Right lobe of liver (tissue), 6 donors: ENCODE measurements at regions not wholly inside any gene's neighbourhood (a gene's known extent, or its start where the extent isn't known, plus 50 kb on each side); places are given as distances from the start of the nearest gene placed in this dataset.
A peak's percentile ranks its signal among the peaks of the same experiment; 100 is the strongest.

ENCODE experiments used
- ATAC-seq, 4 donors: fragments of 200-7000 bp; cut with Tn5 transposase; one replicate each; pipeline ENCODE4 v1.9.1; 2020; ENCODE audit warnings: mild to moderate bottlenecking in 4 of 4, moderate library complexity in 4 of 4
- DNase-seq, 3 donors: peaks; one replicate each; pipeline ENCODE4 v3.0.0-alpha.2; 2020
- H3K27ac ChIP-seq, 3 donors: fragments of 200-600 bp; one replicate each; pipeline ENCODE4 v1.8.0; 2022
- H3K27me3 ChIP-seq, 2 donors: fragments of 200-600 bp; one replicate each; pipeline ENCODE4 v1.8.0; 2022
- H3K36me3 ChIP-seq, 4 donors: fragments of 200-600 bp; sonication (generic) in 1 of 4; one replicate each; pipeline versions ENCODE4 v1.5.1 to v1.8.0; 2017 to 2022; ENCODE audit warnings: control low read depth in 1 of 4
- H3K4me1 ChIP-seq, 4 donors: fragments of 200-600 bp; sonication (generic) in 1 of 4; one replicate each; pipeline versions ENCODE4 v1.5.1 to v1.8.0; 2017 to 2022; ENCODE audit warnings: control low read depth in 1 of 4
- H3K4me3 ChIP-seq, 3 donors: fragments of 200-600 bp; one replicate each; pipeline ENCODE4 v1.8.0; 2022
- H3K9me3 ChIP-seq, 4 donors: fragments of 200-600 bp; sonication (generic) in 1 of 4; one replicate each; pipeline versions ENCODE4 v1.5.1 to v1.8.0; 2017 to 2022; ENCODE audit warnings: control low read depth in 1 of 4
- CTCF ChIP-seq, 4 donors: fragments of 200-600 bp in 3 of 4; fragments of 450-650 bp in 1 of 4; IDR thresholded peaks; one replicate each; pipeline versions ENCODE4 v1.5.1 to v1.8.0; 2016 to 2022; ENCODE audit warnings: antibody characterized with exemption in 4 of 4, mild to moderate bottlenecking in 2 of 4
- POLR2A ChIP-seq: fragments of 450-650 bp; IDR thresholded peaks from one replicate; pipeline ENCODE4 v1.6.1; 2017; ENCODE audit warnings: antibody characterized with exemption, mild to moderate bottlenecking
- WGBS: methylation state at CpG from one replicate; pipeline ENCODE4 v1.1.6; 2018; ENCODE audit warnings: low coverage, low lambda C conversion rate; ENCODE audit not compliant: insufficient coverage; ENCODE audit errors: missing lambda C conversion rate; 5-methylcytosine and 5-hydroxymethylcytosine counted together
- intact Hi-C, 2 donors: fragments of 100-400 bp; cut with DNase I; formaldehyde crosslinking; loops; one replicate each; pipeline versions ENCODE4 v1.11.2 to v1.14.1; 2022
- donor health status: DM: no; HTN: yes; CAD: no.
- donor health status: DM: no; HTN: no; CAD: no.
- donor health status: DM: no; HTN: no; CAD: no.
- donor health status: DM: no; HTN: yes; CAD: no.
- donor health status: DM: no; HTN: yes; CAD: no.

DNA sequence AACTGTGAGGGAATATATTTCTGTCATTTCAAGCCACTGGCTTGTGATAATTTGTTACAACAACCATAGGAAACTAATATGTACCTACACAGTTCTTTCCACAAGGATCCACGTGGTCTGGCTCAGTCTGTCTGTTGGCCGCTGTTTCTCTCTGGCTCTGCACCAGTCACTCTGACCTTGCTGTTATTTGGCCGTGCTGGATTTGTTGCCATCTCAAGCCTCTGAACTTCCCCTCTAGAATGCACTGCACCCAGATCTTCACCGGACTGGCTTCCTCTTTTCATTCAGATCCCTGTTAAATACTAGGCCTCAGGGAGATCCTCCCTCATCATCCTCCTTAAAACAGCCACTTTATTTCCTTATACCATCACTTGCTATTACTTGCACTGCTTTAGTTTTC lies 446.8 kb downstream of the TFAP2B start:
- DNase-seq = peak in 1 of 3 donors; percentile 47
- WGBS = 59% methylated on average over 3 of the region's 4 CpGs
- Histone ChIP-seq H3K4me3 (no peak overlapping the region), H3K27ac (no peak overlapping the region), H3K9me3 (no peaks in the 10 kb centered on the region), H3K27me3 (no peaks in the 10 kb centered on the region), H3K4me1 (no peaks in the 10 kb centered on the region), H3K36me3 (no peaks in the 10 kb centered on the region)
- TF ChIP-seq POLR2A = no peak
- no peak for TF ChIP-seq CTCF (IDR thresholded peaks at IDR 0.05)
- intact Hi-C loops = no loop called here
- peak; percentile 41 to 75 (median 52) for ATAC-seq

GRCh38 chr6:51266604-51267003 lies 447.9 kb downstream of the TFAP2B start:
- Histone ChIP-seq H3K9me3 (no peaks in the 10 kb centered on the region), H3K27me3 (no peaks in the 10 kb centered on the region), H3K27ac (no peak overlapping the region), H3K36me3 (no peaks in the 10 kb centered on the region), H3K4me1 (no peaks in the 10 kb centered on the region), H3K4me3 (no peak overlapping the region)
- intact Hi-C loops = no loop called here
- DNase-seq (no peak), ATAC-seq (no peak)
- 38% methylated on average over 1 of the region's 1 CpG for WGBS
- TF ChIP-seq CTCF (IDR thresholded peaks at IDR 0.05) (no peak), POLR2A (no peak)

GRCh38 chr6:51268666-51269065 lies 450.0 kb downstream of the TFAP2B start:
- Histone ChIP-seq H3K27me3 (no peaks in the 10 kb centered on the region), H3K36me3 (no peaks in the 10 kb centered on the region), H3K9me3 (no peaks in the 10 kb centered on the region), H3K4me3 (no peak overlapping the region), H3K27ac (no peak overlapping the region), H3K4me1 (no peaks in the 10 kb centered on the region)
- intact Hi-C loops = no loop called here
- ATAC-seq (no peak), DNase-seq (no peak)
- WGBS = 57% methylated on average over 4 of the region's 4 CpGs
- TF ChIP-seq CTCF (IDR thresholded peaks at IDR 0.05) = no peak
- no peak for TF ChIP-seq POLR2A

DNA sequence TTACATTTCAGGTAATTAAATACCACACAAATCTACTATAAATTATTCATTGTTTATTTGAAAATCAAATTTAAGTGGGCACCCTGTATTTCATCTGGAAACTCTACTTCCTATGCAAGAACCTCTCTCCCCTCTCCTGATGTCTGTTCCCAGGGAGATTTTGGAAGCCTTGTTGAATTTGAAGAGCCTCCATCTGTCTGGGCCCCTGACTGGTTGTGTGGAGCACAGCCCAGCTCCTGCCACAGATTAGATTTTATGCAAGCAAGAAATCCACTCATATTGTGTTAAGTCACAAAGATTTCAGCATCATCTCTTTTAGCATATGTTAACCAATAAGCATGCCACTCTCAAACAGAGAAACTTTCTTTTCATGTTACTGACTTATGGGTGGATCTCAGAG lies 451.2 kb downstream of the TFAP2B start:
- ATAC-seq (no peak), DNase-seq (no peak)
- Histone ChIP-seq H3K4me3 (no peak overlapping the region), H3K27ac (no peak overlapping the region), H3K4me1 (no peaks in the 10 kb centered on the region), H3K36me3 (no peaks in the 10 kb centered on the region), H3K9me3 (no peaks in the 10 kb centered on the region), H3K27me3 (no peaks in the 10 kb centered on the region)
- intact Hi-C loops = no loop called here
- TF ChIP-seq POLR2A (no peak), CTCF (IDR thresholded peaks at IDR 0.05) (no peak)

DNA sequence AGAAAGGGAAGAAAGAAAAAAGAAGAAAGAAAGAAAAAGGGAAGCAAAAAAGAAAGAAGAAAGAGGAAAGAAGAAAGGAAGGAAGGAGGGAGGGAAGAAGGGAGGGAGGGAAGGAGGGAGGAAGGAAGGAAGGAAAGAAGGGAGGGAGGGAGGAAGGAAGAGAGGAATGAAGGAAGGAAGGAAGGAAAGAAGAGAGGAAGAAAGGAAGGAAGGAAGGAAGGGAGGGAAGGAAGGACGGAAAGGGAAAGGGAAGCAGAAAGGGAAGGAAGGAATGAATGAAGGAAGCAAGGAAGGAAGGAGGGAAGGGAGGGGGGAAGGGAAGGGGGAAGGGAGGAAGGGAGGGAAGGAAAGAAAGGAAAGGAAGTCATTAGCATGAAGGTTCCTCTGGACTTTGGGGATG lies 452.9 kb downstream of the TFAP2B start:
- ATAC-seq (no peak), DNase-seq (no peak)
- Histone ChIP-seq H3K27ac (no peak overlapping the region), H3K4me1 (no peaks in the 10 kb centered on the region), H3K4me3 (no peak overlapping the region), H3K9me3 (no peaks in the 10 kb centered on the region), H3K27me3 (no peaks in the 10 kb centered on the region), H3K36me3 (no peaks in the 10 kb centered on the region)
- TF ChIP-seq POLR2A = no peak
- TF ChIP-seq CTCF (IDR thresholded peaks at IDR 0.05) = no peak
- intact Hi-C loops = no loop called here
- 33% methylated on average over 1 of the region's 1 CpG for WGBS
